ENCODE measurements at regions not wholly inside any gene's neighbourhood (a gene's known extent, or its start where the extent isn't known, plus 50 kb on each side); places are given as distances from the start of the nearest gene placed in this dataset.

DNA sequence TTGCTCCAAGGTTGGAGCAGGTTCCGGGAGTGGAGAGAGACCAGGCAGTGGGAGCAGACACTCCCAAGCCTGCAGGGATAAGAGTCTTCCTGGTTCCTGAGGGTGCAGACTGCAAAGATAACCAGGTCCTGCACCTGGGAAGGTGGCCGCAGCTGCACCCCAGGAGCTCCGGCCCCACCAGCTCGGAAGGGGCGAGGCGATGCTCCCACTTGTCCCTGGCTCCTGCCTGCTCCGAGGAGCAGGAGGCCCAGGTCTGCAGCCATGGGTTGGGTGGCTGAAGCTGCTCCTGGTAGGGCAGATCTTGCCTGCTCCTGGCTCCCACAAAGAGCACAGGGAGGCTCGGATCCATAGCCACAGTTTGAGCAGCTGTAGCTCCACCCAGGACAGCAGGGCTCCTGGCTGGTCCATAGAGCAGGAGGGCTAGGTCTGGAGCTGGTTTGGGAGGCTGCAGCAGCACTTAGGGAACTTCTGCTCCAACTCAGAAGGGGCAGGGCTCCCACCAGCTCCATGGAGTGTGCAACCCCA, 251.6 kb upstream of the GPC6 start:
- Histone ChIP-seq H3K36me3 (replicated peaks; ENCODE audit: insufficient read depth, low read length) (no peaks in the 10 kb centered on the region), H3K9me3 (replicated peaks; ENCODE audit: insufficient read depth, low read length) (no peaks in the 10 kb centered on the region; the same call in 1 of the 2 replicates), H2AFZ (ENCODE audit: low read length) (no peak overlapping the region), H3K4me1 (ENCODE audit: low read length) (no peaks in the 10 kb centered on the region), H3K4me2 (ENCODE audit: low read depth, low read length) (no peak overlapping the region), H3K27me3 (replicated peaks; ENCODE audit: insufficient read depth, low read length) (no peaks in the 10 kb centered on the region), H3K27ac (ENCODE audit: low read length) (no peak overlapping the region), H3K4me3 (ENCODE audit: low read length) (no peak overlapping the region), H3F3A (ENCODE audit: insufficient read depth, low read length) (no peaks in the 10 kb centered on the region), H3K9me2 (replicated peaks; ENCODE audit: insufficient read depth, low read length) (no peaks in the 10 kb centered on the region), H3K9ac (ENCODE audit: low read length) (no peak overlapping the region), H4K20me1 (ENCODE audit: insufficient read depth, low read length) (no peaks in the 10 kb centered on the region), H3K79me2 (ENCODE audit: low read length) (no peaks in the 10 kb centered on the region)
- TF ChIP-seq EZH2phosphoT487 (IDR thresholded peaks at IDR 0.05; ENCODE audit: low read length) (no peak), EZH2 (optimal IDR thresholded peaks at IDR 0.05; ENCODE audit: low read depth, low read length) (no peak)
- TF ChIP-seq, protein P1, sequence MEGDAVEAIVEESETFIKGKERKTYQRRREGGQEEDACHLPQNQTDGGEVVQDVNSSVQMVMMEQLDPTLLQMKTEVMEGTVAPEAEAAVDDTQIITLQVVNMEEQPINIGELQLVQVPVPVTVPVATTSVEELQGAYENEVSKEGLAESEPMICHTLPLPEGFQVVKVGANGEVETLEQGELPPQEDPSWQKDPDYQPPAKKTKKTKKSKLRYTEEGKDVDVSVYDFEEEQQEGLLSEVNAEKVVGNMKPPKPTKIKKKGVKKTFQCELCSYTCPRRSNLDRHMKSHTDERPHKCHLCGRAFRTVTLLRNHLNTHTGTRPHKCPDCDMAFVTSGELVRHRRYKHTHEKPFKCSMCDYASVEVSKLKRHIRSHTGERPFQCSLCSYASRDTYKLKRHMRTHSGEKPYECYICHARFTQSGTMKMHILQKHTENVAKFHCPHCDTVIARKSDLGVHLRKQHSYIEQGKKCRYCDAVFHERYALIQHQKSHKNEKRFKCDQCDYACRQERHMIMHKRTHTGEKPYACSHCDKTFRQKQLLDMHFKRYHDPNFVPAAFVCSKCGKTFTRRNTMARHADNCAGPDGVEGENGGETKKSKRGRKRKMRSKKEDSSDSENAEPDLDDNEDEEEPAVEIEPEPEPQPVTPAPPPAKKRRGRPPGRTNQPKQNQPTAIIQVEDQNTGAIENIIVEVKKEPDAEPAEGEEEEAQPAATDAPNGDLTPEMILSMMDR (IDR thresholded peaks at IDR 0.05; ENCODE audit: low read length): no peak
- no peak for DNase-seq

- no peak for DNase-seq
- Histone ChIP-seq H3K27ac (ENCODE audit: low read length) (no peak overlapping the region), H4K20me1 (ENCODE audit: insufficient read depth, low read length) (no peaks in the 10 kb centered on the region), H3K9me3 (replicated peaks; ENCODE audit: insufficient read depth, low read length) (no peaks in the 10 kb centered on the region; the same call in 1 of the 2 replicates), H3K4me1 (ENCODE audit: low read length) (no peaks in the 10 kb centered on the region), H3K27me3 (replicated peaks; ENCODE audit: insufficient read depth, low read length) (no peaks in the 10 kb centered on the region), H3K4me3 (ENCODE audit: low read length) (no peak overlapping the region), H3K36me3 (replicated peaks; ENCODE audit: insufficient read depth, low read length) (no peaks in the 10 kb centered on the region), H3K9ac (ENCODE audit: low read length) (no peak overlapping the region), H3K9me2 (replicated peaks; ENCODE audit: insufficient read depth, low read length) (no peaks in the 10 kb centered on the region), H3F3A (ENCODE audit: insufficient read depth, low read length) (no peaks in the 10 kb centered on the region), H2AFZ (ENCODE audit: low read length) (no peak overlapping the region), H3K79me2 (ENCODE audit: low read length) (no peaks in the 10 kb centered on the region), H3K4me2 (ENCODE audit: low read depth, low read length) (no peak overlapping the region)
- TF ChIP-seq, protein P1 (IDR thresholded peaks at IDR 0.05; ENCODE audit: low read length): no peak
- no peak for TF ChIP-seq EZH2 (optimal IDR thresholded peaks at IDR 0.05; ENCODE audit: low read depth, low read length)
- TF ChIP-seq EZH2phosphoT487 (IDR thresholded peaks at IDR 0.05; ENCODE audit: low read length): no peak
Measured at GRCh38 chr13:92976657-92977056, 249.9 kb upstream of the GPC6 start.

- no peak overlapping the region for H3K4me2 ChIP-seq (ENCODE audit: low read depth, low read length)
- H3K27me3 ChIP-seq (replicated peaks; ENCODE audit: insufficient read depth, low read length): no peaks in the 10 kb centered on the region
- no peaks in the 10 kb centered on the region for H3K36me3 ChIP-seq (replicated peaks; ENCODE audit: insufficient read depth, low read length)
- H3K79me2 ChIP-seq (ENCODE audit: low read length): no peaks in the 10 kb centered on the region
- H3K9ac ChIP-seq (ENCODE audit: low read length): no peak overlapping the region
- H2AFZ ChIP-seq (ENCODE audit: low read length): no peak overlapping the region
- H3F3A ChIP-seq (ENCODE audit: insufficient read depth, low read length): no peaks in the 10 kb centered on the region
- no peaks in the 10 kb centered on the region for H3K9me3 ChIP-seq (replicated peaks; ENCODE audit: insufficient read depth, low read length)
- no peak for DNase-seq
- no peaks in the 10 kb centered on the region for H4K20me1 ChIP-seq (ENCODE audit: insufficient read depth, low read length)
- TF ChIP-seq EZH2phosphoT487 (IDR thresholded peaks at IDR 0.05; ENCODE audit: low read length) (no peak), EZH2 (optimal IDR thresholded peaks at IDR 0.05; ENCODE audit: low read depth, low read length) (no peak)
- TF ChIP-seq, protein P1 (IDR thresholded peaks at IDR 0.05; ENCODE audit: low read length): no peak
- H3K4me3 ChIP-seq (ENCODE audit: low read length): no peak overlapping the region
- no peaks in the 10 kb centered on the region for H3K4me1 ChIP-seq (ENCODE audit: low read length)
- H3K9me2 ChIP-seq (replicated peaks; ENCODE audit: insufficient read depth, low read length): no peaks in the 10 kb centered on the region
- H3K27ac ChIP-seq (ENCODE audit: low read length): no peak overlapping the region
Measured at GRCh38 chr13:92984151-92984550, 242.5 kb upstream of the GPC6 start.
